H1 (cell line): ENCODE measurements at regions not wholly inside any gene's neighbourhood (a gene's known extent, or its start where the extent isn't known, plus 50 kb on each side); places are given as distances from the start of the nearest gene placed in this dataset.
A peak's percentile ranks its signal among the peaks of the same experiment; 100 is the strongest.

Experiments used
- CTCF ChIA-PET: fragments of 300-600 bp; sonication (Branson Sonifier 250); formaldehyde crosslinking; loops from one replicate; lab custom pipeline; 2021; ENCODE audit not compliant: partially characterized antibody; lab: Charles Lee
- POLR2A ChIA-PET: fragments of 300-600 bp; sonication (Branson Sonifier 250); formaldehyde crosslinking; loops from one replicate; lab custom pipeline; 2021; ENCODE audit warnings: inconsistent platforms; ENCODE audit not compliant: partially characterized antibody; lab: Charles Lee
- DNase-seq, 2 experiments: peaks; one replicate each; pipeline versions ENCODE4 v3.0.0 to v3.0.0-alpha.2; 2010 to 2022; ENCODE audit warnings: low spot score in 2 of 2, low read depth in 1 of 2, mixed read lengths in 1 of 2
- FAIRE-seq: peaks from 2 replicates; lab custom pipeline; 2011; peaks lifted over from hg19 to GRCh38; lab: Jason Lieb, UNC
- H2AFZ ChIP-seq: 2 replicates; pipeline ENCODE4 v1.8.1; 2012; ENCODE audit warnings: low read length, inconsistent platforms
- H2AK5ac ChIP-seq: 2 replicates; pipeline ENCODE4 v1.6.1; 2013; ENCODE audit warnings: low read depth, low read length
- H2BK120ac ChIP-seq: replicated peaks from 2 replicates; pipeline ENCODE3; 2013; ENCODE audit warnings: low read depth, low read length, inconsistent platforms
- H2BK12ac ChIP-seq: 2 replicates; pipeline ENCODE4 v1.6.1; 2013; ENCODE audit warnings: low read depth, low read length
- H2BK15ac ChIP-seq: 2 replicates; pipeline ENCODE4 v1.6.1; 2013; ENCODE audit warnings: low read length
- H2BK20ac ChIP-seq: 2 replicates; pipeline ENCODE4 v1.6.1; 2013; ENCODE audit warnings: low read length
- H2BK5ac ChIP-seq: 2 replicates; pipeline ENCODE4 v1.6.1; 2013; ENCODE audit warnings: low read depth, low read length
- H3K14ac ChIP-seq: 2 replicates; pipeline ENCODE4 v1.6.1; 2013; ENCODE audit warnings: inconsistent platforms; ENCODE audit not compliant: insufficient read length
- H3K18ac ChIP-seq: 2 replicates; pipeline ENCODE4 v1.6.1; 2013; ENCODE audit warnings: low read length; ENCODE audit errors: extremely low read depth
- H3K23ac ChIP-seq: 2 replicates; pipeline ENCODE4 v1.6.1; 2013; ENCODE audit warnings: inconsistent platforms; ENCODE audit not compliant: insufficient read length
- H3K23me2 ChIP-seq: 2 replicates; pipeline ENCODE4 v1.6.1; 2013; ENCODE audit warnings: low read depth, low read length
- H3K27ac ChIP-seq: 2 replicates; pipeline ENCODE4 v1.6.1; 2011; ENCODE audit warnings: low read depth, low read length, inconsistent platforms
- H3K27me3 ChIP-seq, 4 experiments: replicated peaks in 1 of 4; 1 replicate in 1 of 4; 2 replicates in 3 of 4; pipeline versions ENCODE4 v1.6.1 to v1.8.1; 2011 to 2013; ENCODE audit warnings: low read length in 3 of 4, mild to moderate bottlenecking in 3 of 4, inconsistent platforms in 2 of 4, mixed read lengths in 2 of 4, moderate library complexity in 1 of 4; ENCODE audit not compliant: control insufficient read depth in 3 of 4, insufficient read depth in 3 of 4; ENCODE audit errors: extremely low read depth in 1 of 4
- H3K36me3 ChIP-seq, 4 experiments: 2 replicates each; pipeline versions ENCODE4 v1.6.1 to v1.8.1; 2011 to 2013; ENCODE audit warnings: mild to moderate bottlenecking in 4 of 4, low read length in 3 of 4, moderate library complexity in 2 of 4, control low read depth in 1 of 4, inconsistent platforms in 1 of 4; ENCODE audit not compliant: insufficient read depth in 4 of 4, control insufficient read depth in 2 of 4
- H3K4ac ChIP-seq: replicated peaks from 2 replicates; pipeline ENCODE3; 2013; ENCODE audit warnings: low read length, low read depth, mixed read lengths, inconsistent platforms; ENCODE audit not compliant: insufficient read length
- H3K4me1 ChIP-seq, 4 experiments: replicated peaks in 1 of 4; 1 replicate in 1 of 4; 2 replicates in 3 of 4; pipeline versions ENCODE4 v1.6.1 to v1.8.1; 2011 to 2013; ENCODE audit warnings: low read length in 3 of 4, inconsistent platforms in 2 of 4, mixed read lengths in 1 of 4; ENCODE audit not compliant: insufficient read depth in 4 of 4, control insufficient read depth in 3 of 4
- H3K4me2 ChIP-seq, 2 experiments: 2 replicates each; pipeline versions ENCODE4 v1.6.1 to v1.8.1; 2011 to 2013; ENCODE audit warnings: low read depth in 2 of 2, low read length in 2 of 2, control low read depth in 1 of 2, inconsistent platforms in 1 of 2, mild to moderate bottlenecking in 1 of 2; ENCODE audit not compliant: insufficient read depth in 1 of 2
- H3K4me3 ChIP-seq, 4 experiments: fragments of 200-600, 300-600 bp in 1 of 4; sonication (generic), shearing (Covaris generic), sonication (Bioruptor Twin) in 1 of 4; 2 replicates each; pipeline versions ENCODE4 v1.5.1 to v1.8.1; 2011 to 2016; ENCODE audit warnings: low read length in 4 of 4, low read depth in 3 of 4, control low read depth in 2 of 4, inconsistent platforms in 2 of 4, mild to moderate bottlenecking in 2 of 4, mixed read lengths in 1 of 4, moderate library complexity in 1 of 4; ENCODE audit not compliant: insufficient read depth in 2 of 4; ENCODE audit errors: extremely low read depth in 1 of 4
- H3K56ac ChIP-seq: replicated peaks from 2 replicates; pipeline ENCODE3; 2013; ENCODE audit warnings: low read depth, mild to moderate bottlenecking, mixed read lengths, low read length, inconsistent platforms; ENCODE audit not compliant: insufficient read length
- H3K79me1 ChIP-seq: 2 replicates; pipeline ENCODE4 v1.6.1; 2013; ENCODE audit warnings: low read depth, low read length, control low read depth
- H3K79me2 ChIP-seq, 2 experiments: 2 replicates each; pipeline versions ENCODE4 v1.6.1 to v1.8.1; 2012 to 2013; ENCODE audit warnings: low read length in 2 of 2, mild to moderate bottlenecking in 2 of 2, inconsistent platforms in 1 of 2; ENCODE audit not compliant: insufficient read depth in 2 of 2, control insufficient read depth in 1 of 2
- H3K9ac ChIP-seq, 4 experiments: replicated peaks in 1 of 4; 1 replicate in 1 of 4; 2 replicates in 3 of 4; pipeline versions ENCODE4 v1.6.1 to v1.8.1; 2011 to 2013; ENCODE audit warnings: low read depth in 3 of 4, low read length in 3 of 4, control low read depth in 2 of 4, mild to moderate bottlenecking in 2 of 4, moderate library complexity in 2 of 4, inconsistent platforms in 1 of 4; ENCODE audit errors: extremely low read depth in 1 of 4
- H3K9me3 ChIP-seq, 2 experiments: 2 replicates each; pipeline versions ENCODE4 v1.6.1 to v1.8.1; 2012 to 2013; ENCODE audit warnings: mild to moderate bottlenecking in 2 of 2, moderate library complexity in 2 of 2, control low read depth in 1 of 2, inconsistent platforms in 1 of 2, low read depth in 1 of 2, low read length in 1 of 2, mixed read lengths in 1 of 2; ENCODE audit not compliant: insufficient read depth in 2 of 2
- H4K20me1 ChIP-seq, 2 experiments: replicated peaks in 1 of 2; 2 replicates each; pipeline versions ENCODE3 to v1.8.1; 2011 to 2013; ENCODE audit warnings: inconsistent platforms in 2 of 2, low read length in 2 of 2, mild to moderate bottlenecking in 1 of 2; ENCODE audit not compliant: insufficient read depth in 2 of 2, control insufficient read depth in 1 of 2
- H4K5ac ChIP-seq: 2 replicates; pipeline ENCODE4 v1.6.1; 2013; ENCODE audit warnings: low read length, low read depth, mixed read lengths, inconsistent platforms; ENCODE audit not compliant: insufficient read length
- H4K8ac ChIP-seq: 2 replicates; pipeline ENCODE4 v1.8.0; 2013; ENCODE audit warnings: mild to moderate bottlenecking, moderate library complexity, low read length, inconsistent platforms; ENCODE audit not compliant: insufficient read depth; ENCODE audit errors: extremely low read depth
- H4K91ac ChIP-seq: replicated peaks from 2 replicates; pipeline ENCODE3; 2013; ENCODE audit warnings: low read length, mixed read lengths, inconsistent platforms; ENCODE audit not compliant: insufficient read length
- POLR2A ChIP-seq, 2 experiments: IDR thresholded peaks; 1 replicate in 1 of 2; 2 replicates in 1 of 2; pipeline ENCODE4 v1.6.1; 2011; ENCODE audit warnings: low read depth in 2 of 2, low read length in 2 of 2, mild to moderate bottlenecking in 2 of 2; ENCODE audit errors: control extremely low read depth in 1 of 2
- WGBS, 2 experiments: shearing (Covaris generic) in 1 of 2; methylation state at CpG; one replicate each; pipeline versions ENCODE4 v1.1.6 to v1.1.7; 2013 to 2015; ENCODE audit warnings: low lambda C conversion rate in 2 of 2, mixed read lengths in 2 of 2, inconsistent platforms in 1 of 2, low coverage in 1 of 2, missing lambda C conversion rate in 1 of 2; ENCODE audit not compliant: insufficient replicate concordance in 2 of 2, insufficient coverage in 1 of 2, insufficient read length in 1 of 2; ENCODE audit errors: extremely low coverage in 1 of 2, missing lambda C conversion rate in 1 of 2; 5-methylcytosine and 5-hydroxymethylcytosine counted together

DNA sequence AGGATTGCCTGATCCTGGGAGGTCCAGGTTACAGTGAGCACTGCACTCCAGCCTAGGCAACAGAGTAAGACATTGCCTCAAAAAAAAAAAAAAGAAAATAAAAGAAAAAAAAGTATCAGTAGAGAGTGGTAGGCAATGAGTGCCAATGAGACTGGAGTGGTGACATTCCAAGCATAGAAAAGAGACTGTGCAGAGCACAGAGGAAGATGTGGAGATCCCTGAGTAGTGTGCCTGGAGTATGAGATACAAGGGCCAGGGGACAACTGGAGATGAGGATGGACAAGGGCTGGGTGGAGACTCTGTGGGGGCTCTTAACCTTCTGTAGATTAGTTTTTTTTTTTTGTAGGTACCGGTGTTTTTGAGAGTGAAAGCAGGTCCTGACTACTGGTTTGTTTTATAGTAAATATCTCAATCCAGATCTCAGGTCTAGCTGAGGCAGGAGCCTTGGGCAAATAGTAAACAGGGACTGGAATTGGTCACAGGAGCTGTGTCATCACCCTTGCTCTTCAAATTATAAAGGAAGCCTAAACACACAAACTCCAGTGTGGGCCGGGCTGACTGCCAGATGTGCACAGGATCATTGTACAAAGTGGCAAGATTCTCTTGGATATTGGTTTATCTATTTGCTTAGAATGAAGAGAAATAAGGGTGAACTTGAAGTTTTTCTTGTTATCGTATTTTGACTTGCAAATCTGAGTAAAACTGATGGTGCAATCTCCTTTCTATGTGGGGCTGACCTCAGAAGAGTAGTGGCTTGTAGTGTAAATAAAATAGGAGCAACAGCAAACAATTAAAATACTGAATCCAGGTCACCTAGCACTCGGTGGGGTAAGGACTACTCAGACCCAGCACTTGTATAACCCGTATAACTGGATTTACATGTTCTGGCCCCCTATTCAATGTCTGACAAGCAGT lies 144.9 kb downstream of the SOX4 start:
- peak overlapping the region; percentile 82 for H2BK120ac ChIP-seq
- ChIA-PET CTCF (no interaction called here), POLR2A (interaction anchor here (0.6 to 5.2 kb wide), 8 partner anchors 7 to 409 kb away, joined by 3 to 25 read pairs (median 4); partner anchors contain the start of gene SOX4)
- H3K9me3 ChIP-seq, result no peaks in the 10 kb centered on the region
- H3K27me3 ChIP-seq, result no peaks in the 10 kb centered on the region
- H3K79me1 ChIP-seq, result peaks cover 6% of the 10 kb centered on the region; the same call in 1 of the 2 replicates
- WGBS, 2 experiments, result 66% methylated on average over 5 of the region's 5 CpGs; no CpG with 5 or more reads in 1 of the 2 experiments
- H3K4me3 ChIP-seq, result no peak overlapping the region
- no peak overlapping the region for H3K23ac ChIP-seq
- H3K4ac ChIP-seq, result no peak overlapping the region
- no peaks in the 10 kb centered on the region for H3K36me3 ChIP-seq
- peak overlapping the region; percentile 4 for H4K5ac ChIP-seq
- H2BK5ac ChIP-seq, result peak overlapping the region; percentile 82
- H2AK5ac ChIP-seq, result peak overlapping the region; percentile 45; the same call in 1 of the 2 replicates
- no peak for DNase-seq
- peak overlapping the region; percentile 52; the same call in 1 of the 2 replicates for H3K18ac ChIP-seq
- H2BK15ac ChIP-seq, result no peak overlapping the region
- no peak overlapping the region for H2AFZ ChIP-seq
- H4K91ac ChIP-seq, result peak overlapping the region; percentile 16
- peak overlapping the region; percentile 62; the same call in 1 of the 2 replicates for H2BK20ac ChIP-seq
- H3K4me2 ChIP-seq, result peak overlapping the region in 1 of 2 experiments; percentile 66; a peak in 2 of 4 replicates
- FAIRE-seq, result no peak
- H3K4me1 ChIP-seq, result peaks cover 10 to 41% (median 29%) of the 10 kb centered on the region in 4 experiments
- H4K8ac ChIP-seq, result no peak overlapping the region
- H3K23me2 ChIP-seq, result no peaks in the 10 kb centered on the region
- H4K20me1 ChIP-seq, result peaks cover 0 to 6% of the 10 kb centered on the region in 2 experiments
- no peak overlapping the region for H3K9ac ChIP-seq
- peak overlapping the region; percentile 55; the same call in 1 of the 2 replicates for H2BK12ac ChIP-seq
- no peak for TF ChIP-seq POLR2A (IDR thresholded peaks at IDR 0.05; ENCODE audit: control extremely low read depth in 1 of 2, low read depth in 2 of 2, low read length in 2 of 2)
- H3K14ac ChIP-seq, result no peak overlapping the region
- peaks cover 0 to 92% of the 10 kb centered on the region in 2 experiments; a peak in 3 of 4 replicates for H3K79me2 ChIP-seq
- 0 out of 2 replicates have a peak overlapping the region, but pooled peaks have one; percentile 42 for H3K27ac ChIP-seq
- no peak overlapping the region for H3K56ac ChIP-seq
